ENCODE measurements at regions not wholly inside any gene's neighbourhood (a gene's known extent, or its start where the extent isn't known, plus 50 kb on each side); places are given as distances from the start of the nearest gene placed in this dataset.

GRCh38 chr4:164514765-164515164 lies 239.2 kb upstream of the SMIM31 start:
- DNase-seq (no peak), ATAC-seq (no peak)
- H3K27me3 Mint-ChIP-seq = no peaks in the 10 kb centered on the region
- H3K4me3 Mint-ChIP-seq = no peak overlapping the region
- no peak overlapping the region for H3K27ac Mint-ChIP-seq
- no peaks in the 10 kb centered on the region for H3K9me3 ChIP-seq (ENCODE audit: control insufficient read depth, low read length, poor library complexity, severe bottlenecking)
- H3K36me3 Mint-ChIP-seq (ENCODE audit: low read depth) = no peaks in the 10 kb centered on the region
- H3K4me1 Mint-ChIP-seq = no peaks in the 10 kb centered on the region

- Mint-ChIP-seq H3K4me1 (no peaks in the 10 kb centered on the region), H3K4me3 (no peak overlapping the region)
- no peak for ATAC-seq
Observed at GRCh38 chr4:164524789-164525188, 229.1 kb upstream of the SMIM31 start.

DNA sequence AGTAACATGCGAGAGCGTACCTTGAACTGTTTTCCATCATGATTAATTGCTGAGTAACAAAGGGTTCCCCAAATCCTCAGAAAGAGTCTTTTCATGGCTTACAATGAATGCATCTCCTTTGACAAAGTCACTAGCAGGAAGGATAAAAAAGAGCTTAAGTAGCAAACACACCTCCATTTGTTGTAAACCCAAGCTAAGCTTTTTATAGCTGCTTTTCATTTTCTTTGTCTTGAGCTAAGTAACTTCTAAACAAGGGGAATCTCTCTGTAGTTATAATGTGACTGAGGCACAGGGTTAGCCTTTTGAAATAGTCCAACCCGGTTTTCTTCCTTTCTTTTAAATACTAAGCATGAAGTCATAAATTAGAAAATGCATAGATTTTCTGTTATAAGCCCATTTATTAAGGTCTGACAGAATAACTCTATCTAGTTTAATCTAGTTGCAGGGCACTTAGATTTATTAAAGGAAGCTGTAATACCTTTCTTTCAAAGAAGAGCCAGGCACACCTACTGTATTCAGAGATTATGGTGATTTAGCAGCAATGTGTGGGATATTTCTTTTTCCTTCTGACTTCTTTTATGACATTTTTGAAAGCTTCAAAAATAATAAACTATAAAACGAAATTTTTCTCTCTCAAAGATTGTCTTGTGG lies 226.9 kb upstream of the SMIM31 start:
- ATAC-seq (no peak), DNase-seq (no peak)
- H3K4me3 Mint-ChIP-seq = no peak overlapping the region
- H3K9me3 ChIP-seq (ENCODE audit: control insufficient read depth, low read length, poor library complexity, severe bottlenecking) = no peaks in the 10 kb centered on the region
- no peaks in the 10 kb centered on the region for H3K36me3 Mint-ChIP-seq (ENCODE audit: low read depth)
- no peaks in the 10 kb centered on the region for H3K27me3 Mint-ChIP-seq
- no peaks in the 10 kb centered on the region for H3K4me1 Mint-ChIP-seq
- H3K27ac Mint-ChIP-seq = no peak overlapping the region

More at GRCh38 chr4:164524789-164525188, 229.1 kb upstream of the SMIM31 start:
- no peak overlapping the region for H3K27ac Mint-ChIP-seq
- H3K27me3 Mint-ChIP-seq = no peaks in the 10 kb centered on the region
- DNase-seq = no peak
- no peaks in the 10 kb centered on the region for H3K9me3 ChIP-seq (ENCODE audit: control insufficient read depth, low read length, poor library complexity, severe bottlenecking)
- no peaks in the 10 kb centered on the region for H3K36me3 Mint-ChIP-seq (ENCODE audit: low read depth)

- Mint-ChIP-seq H3K36me3 (ENCODE audit: low read depth) (no peaks in the 10 kb centered on the region), H3K27me3 (no peaks in the 10 kb centered on the region), H3K4me3 (no peak overlapping the region), H3K27ac (no peak overlapping the region), H3K4me1 (no peaks in the 10 kb centered on the region)
- no peaks in the 10 kb centered on the region for H3K9me3 ChIP-seq (ENCODE audit: control insufficient read depth, low read length, poor library complexity, severe bottlenecking)
- no peak for ATAC-seq
- DNase-seq = no peak
Observed at GRCh38 chr4:164529058-164529457, 224.9 kb upstream of the SMIM31 start.

DNA sequence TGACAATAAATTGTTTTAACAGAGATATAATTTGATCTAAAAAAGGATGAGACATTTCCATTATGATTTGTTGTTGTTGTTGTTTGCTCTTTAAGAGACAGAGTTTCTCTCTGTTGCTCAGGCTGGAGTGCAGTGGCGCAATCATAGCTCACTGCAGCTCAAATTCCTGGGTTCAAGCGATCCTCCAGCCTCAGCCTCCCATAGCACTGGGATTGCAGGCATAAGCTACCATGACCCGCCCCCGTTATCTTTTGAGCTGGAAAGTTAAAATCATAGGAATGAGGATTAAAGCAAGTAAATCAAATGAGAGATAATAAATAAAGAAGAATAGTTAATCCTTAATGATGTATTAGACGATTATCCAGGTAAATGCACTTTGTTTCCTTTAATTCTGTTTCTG lies 224.4 kb upstream of the SMIM31 start:
- Mint-ChIP-seq H3K36me3 (ENCODE audit: low read depth) (no peaks in the 10 kb centered on the region), H3K27me3 (no peaks in the 10 kb centered on the region), H3K4me3 (no peak overlapping the region), H3K4me1 (no peaks in the 10 kb centered on the region), H3K27ac (no peak overlapping the region)
- ATAC-seq (no peak), DNase-seq (no peak)
- H3K9me3 ChIP-seq (ENCODE audit: control insufficient read depth, low read length, poor library complexity, severe bottlenecking) = no peaks in the 10 kb centered on the region

DNA sequence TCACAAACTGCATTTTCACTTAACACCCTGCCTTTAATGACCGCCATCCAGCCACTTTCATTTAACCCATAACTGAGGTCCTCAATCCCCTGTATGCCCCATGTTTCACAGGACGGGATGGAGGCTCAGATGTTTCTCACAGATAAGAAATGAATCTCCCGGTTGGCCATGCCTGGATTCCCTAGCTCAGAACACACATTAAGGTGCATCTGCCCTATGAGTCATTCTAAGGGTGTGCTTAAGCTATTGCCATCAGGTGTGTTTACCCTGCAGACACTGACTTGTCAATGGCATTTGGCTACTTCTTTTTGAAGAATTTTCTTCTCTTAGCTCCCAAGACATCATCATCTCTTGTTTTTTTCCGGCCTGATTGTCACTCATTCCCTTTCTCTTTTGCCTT lies 222.6 kb upstream of the SMIM31 start:
- H3K9me3 ChIP-seq (ENCODE audit: control insufficient read depth, low read length, poor library complexity, severe bottlenecking) = no peaks in the 10 kb centered on the region
- Mint-ChIP-seq H3K27me3 (no peaks in the 10 kb centered on the region), H3K4me1 (no peaks in the 10 kb centered on the region), H3K36me3 (ENCODE audit: low read depth) (no peaks in the 10 kb centered on the region), H3K27ac (no peak overlapping the region), H3K4me3 (no peak overlapping the region)
- DNase-seq (no peak), ATAC-seq (no peak)

- H3K27ac Mint-ChIP-seq = no peak overlapping the region
- H3K4me3 Mint-ChIP-seq = no peak overlapping the region
- DNase-seq (no peak), ATAC-seq (no peak)
- no peaks in the 10 kb centered on the region for H3K9me3 ChIP-seq (ENCODE audit: control insufficient read depth, low read length, poor library complexity, severe bottlenecking)
- H3K4me1 Mint-ChIP-seq = no peaks in the 10 kb centered on the region
- no peaks in the 10 kb centered on the region for H3K27me3 Mint-ChIP-seq
- H3K36me3 Mint-ChIP-seq (ENCODE audit: low read depth) = no peaks in the 10 kb centered on the region
Observed at GRCh38 chr4:164536814-164537213, 217.1 kb upstream of the SMIM31 start.

DNA sequence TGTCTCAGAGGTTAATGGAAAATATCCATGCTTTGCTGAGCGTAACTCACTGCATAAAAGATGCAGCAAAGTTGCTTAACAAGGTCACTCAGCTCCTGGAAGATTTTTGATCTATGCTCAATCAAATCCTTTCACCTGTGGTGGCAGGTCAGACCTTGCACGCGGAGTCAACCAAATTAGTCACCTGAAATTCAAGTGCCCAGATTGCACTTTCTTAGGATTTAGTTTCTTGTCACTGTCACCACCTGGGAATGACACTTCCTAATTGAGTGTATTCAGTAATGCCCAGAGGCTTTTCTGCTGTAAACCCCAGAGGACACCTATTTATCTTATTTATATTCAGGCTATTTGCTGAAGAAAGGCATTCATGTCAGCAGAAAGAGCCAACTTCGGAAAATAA lies 215.8 kb upstream of the SMIM31 start:
- Mint-ChIP-seq H3K36me3 (ENCODE audit: low read depth) (no peaks in the 10 kb centered on the region), H3K4me1 (no peaks in the 10 kb centered on the region), H3K4me3 (no peak overlapping the region), H3K27ac (no peak overlapping the region), H3K27me3 (no peaks in the 10 kb centered on the region)
- DNase-seq = no peak
- no peaks in the 10 kb centered on the region for H3K9me3 ChIP-seq (ENCODE audit: control insufficient read depth, low read length, poor library complexity, severe bottlenecking)
- no peak for ATAC-seq

DNA sequence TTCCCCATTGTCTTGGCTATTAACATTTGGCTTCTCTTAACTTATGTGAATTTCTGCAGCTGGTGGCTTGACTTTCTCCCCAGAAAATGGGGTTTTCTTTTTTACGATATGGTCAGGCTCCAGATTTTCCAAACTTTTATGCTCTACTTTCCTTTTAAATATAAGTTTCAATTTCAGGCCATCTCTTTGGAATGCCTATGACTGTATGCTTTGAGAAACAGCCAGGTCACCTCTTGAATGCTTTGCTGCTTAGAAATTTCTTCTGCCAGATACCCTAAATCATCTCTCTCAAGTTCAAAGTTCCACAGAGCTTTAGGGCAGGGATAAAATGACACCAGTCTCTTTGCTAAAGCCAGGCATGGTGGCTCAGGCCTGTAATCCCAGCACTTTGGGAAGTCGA lies 212.9 kb upstream of the SMIM31 start:
- Mint-ChIP-seq H3K36me3 (ENCODE audit: low read depth) (no peaks in the 10 kb centered on the region), H3K4me1 (no peaks in the 10 kb centered on the region), H3K27ac (no peak overlapping the region), H3K27me3 (no peaks in the 10 kb centered on the region), H3K4me3 (no peak overlapping the region)
- no peak for DNase-seq
- ATAC-seq = no peak
- H3K9me3 ChIP-seq (ENCODE audit: control insufficient read depth, low read length, poor library complexity, severe bottlenecking) = no peaks in the 10 kb centered on the region

DNA sequence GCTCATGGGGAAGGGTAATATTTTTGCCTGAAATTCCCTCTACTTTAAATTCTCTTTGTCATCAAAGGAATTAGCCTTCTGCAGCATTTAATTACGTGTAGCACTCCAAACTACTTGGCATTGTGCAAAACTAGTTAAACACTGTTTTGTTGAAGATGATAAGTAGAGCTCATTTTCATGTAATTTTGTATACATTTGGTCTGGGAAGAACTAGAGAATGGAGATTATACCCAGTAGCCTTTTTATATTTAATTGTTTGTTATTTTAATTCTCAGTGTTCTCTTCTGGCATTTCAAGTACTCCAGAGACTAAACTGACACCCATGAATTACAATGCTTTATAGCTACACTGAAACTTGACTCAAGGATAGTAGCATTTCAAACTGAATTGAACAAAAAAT lies 211.5 kb upstream of the SMIM31 start:
- H3K4me1 Mint-ChIP-seq = no peaks in the 10 kb centered on the region
- H3K4me3 Mint-ChIP-seq = no peak overlapping the region
- ATAC-seq (no peak), DNase-seq (no peak)
- H3K27ac Mint-ChIP-seq = no peak overlapping the region
- H3K36me3 Mint-ChIP-seq (ENCODE audit: low read depth) = no peaks in the 10 kb centered on the region
- H3K9me3 ChIP-seq (ENCODE audit: control insufficient read depth, low read length, poor library complexity, severe bottlenecking) = no peaks in the 10 kb centered on the region
- H3K27me3 Mint-ChIP-seq = no peaks in the 10 kb centered on the region

DNA sequence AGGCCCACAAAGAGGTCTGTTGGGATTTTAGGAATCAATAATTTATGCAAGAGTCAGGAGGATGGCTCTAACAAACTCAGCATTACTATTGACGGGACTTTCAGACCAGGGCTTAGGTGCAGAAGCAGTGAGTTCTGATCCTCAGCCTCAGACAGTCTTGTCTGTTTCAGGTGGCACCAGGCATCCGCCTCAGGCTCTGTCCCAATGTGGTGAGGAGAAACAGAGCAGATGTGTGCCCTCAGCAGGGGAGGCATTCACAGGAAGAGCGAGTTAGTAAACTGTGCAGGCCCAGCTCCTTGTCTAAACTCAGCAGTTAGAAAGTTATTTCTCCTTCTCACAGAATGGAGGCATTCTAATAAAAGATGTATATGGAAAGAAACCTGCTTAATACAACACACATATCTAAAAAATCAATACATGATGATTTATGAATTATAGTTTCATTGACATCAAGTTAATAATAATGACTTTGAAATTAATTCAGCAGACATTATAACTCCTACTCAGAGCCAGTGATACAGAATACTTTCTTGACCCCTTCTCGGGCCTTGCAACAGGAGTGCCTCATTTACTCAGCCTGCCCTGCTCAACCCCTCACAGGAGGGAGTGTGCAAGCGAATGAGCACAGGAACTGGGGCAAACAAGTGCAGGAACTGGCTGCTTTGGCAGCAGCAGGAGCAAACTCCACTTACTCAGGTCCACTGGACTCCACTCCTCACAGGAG lies 202.8 kb upstream of the SMIM31 start:
- ATAC-seq (no peak), DNase-seq (no peak)
- no peak overlapping the region for H3K4me3 Mint-ChIP-seq
- H3K9me3 ChIP-seq (ENCODE audit: control insufficient read depth, low read length, poor library complexity, severe bottlenecking) = no peaks in the 10 kb centered on the region
- H3K36me3 Mint-ChIP-seq (ENCODE audit: low read depth) = no peaks in the 10 kb centered on the region
- H3K4me1 Mint-ChIP-seq = no peaks in the 10 kb centered on the region
- H3K27ac Mint-ChIP-seq = no peak overlapping the region
- H3K27me3 Mint-ChIP-seq = no peaks in the 10 kb centered on the region

DNA sequence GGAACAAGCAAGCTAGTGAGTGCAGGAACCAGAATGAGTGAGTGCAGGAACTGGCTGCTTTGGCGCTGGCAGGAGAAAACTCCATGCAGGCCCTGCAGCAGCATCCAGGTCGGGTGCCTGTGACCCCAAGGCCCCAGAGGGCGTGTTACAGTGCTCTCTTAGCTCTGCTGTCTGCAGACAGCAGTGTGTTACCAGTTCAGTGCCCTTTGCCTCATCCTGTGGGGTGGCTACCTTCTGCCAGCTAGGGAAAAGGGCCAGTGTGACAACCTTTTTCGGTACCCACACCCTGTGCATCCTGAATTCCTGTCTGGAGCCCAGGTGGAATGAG lies 202.3 kb upstream of the SMIM31 start:
- H3K27ac Mint-ChIP-seq = no peak overlapping the region
- H3K27me3 Mint-ChIP-seq = no peaks in the 10 kb centered on the region
- ATAC-seq = no peak
- no peaks in the 10 kb centered on the region for H3K4me1 Mint-ChIP-seq
- H3K9me3 ChIP-seq (ENCODE audit: control insufficient read depth, low read length, poor library complexity, severe bottlenecking) = no peaks in the 10 kb centered on the region
- no peaks in the 10 kb centered on the region for H3K36me3 Mint-ChIP-seq (ENCODE audit: low read depth)
- H3K4me3 Mint-ChIP-seq = no peak overlapping the region
- DNase-seq = no peak

- Mint-ChIP-seq H3K27ac (no peak overlapping the region), H3K27me3 (no peaks in the 10 kb centered on the region), H3K4me3 (no peak overlapping the region), H3K36me3 (ENCODE audit: low read depth) (no peaks in the 10 kb centered on the region), H3K4me1 (no peaks in the 10 kb centered on the region)
- DNase-seq (no peak), ATAC-seq (no peak)
- H3K9me3 ChIP-seq (ENCODE audit: control insufficient read depth, low read length, poor library complexity, severe bottlenecking) = no peaks in the 10 kb centered on the region
Observed at GRCh38 chr4:164571593-164572390, 182.1 kb upstream of the SMIM31 start.

Data from T-helper 17 cell (primary cell).